ENCODE measurements at regions not wholly inside any gene's neighbourhood (a gene's known extent, or its start where the extent isn't known, plus 50 kb on each side); places are given as distances from the start of the nearest gene placed in this dataset.

DNA sequence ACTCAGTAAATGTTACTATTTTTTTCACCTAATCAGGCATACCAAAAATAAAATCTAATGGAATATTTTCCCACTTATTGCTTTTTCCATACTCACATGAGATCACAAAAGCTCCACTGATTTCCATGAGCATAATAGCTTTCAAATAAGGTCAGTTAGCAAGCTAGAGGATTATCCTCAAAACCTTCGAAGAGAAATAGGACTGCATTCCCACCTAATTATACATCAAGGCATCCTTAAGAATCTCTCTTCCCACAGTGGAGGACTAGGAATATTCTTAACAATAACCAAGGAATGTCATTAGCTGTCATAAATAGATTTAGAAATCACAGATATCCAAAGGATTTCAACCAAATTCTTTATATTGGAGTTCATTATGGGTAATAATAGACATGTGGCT is 127.9 kb upstream of the STT3B start:
- no peak for TF ChIP-seq CTCF (IDR thresholded peaks at IDR 0.05; ENCODE audit: extremely low read depth in 1 of 2, insufficient read depth in 1 of 2, low read depth in 1 of 2, low read length in 2 of 2)
- no peak for TF ChIP-seq FOS (IDR thresholded peaks at IDR 0.05; ENCODE audit: borderline replicate concordance, insufficient read depth, low read length)
- no peak for TF ChIP-seq POLR2AphosphoS5 (IDR thresholded peaks at IDR 0.05; ENCODE audit: insufficient read depth, low read depth, low read length)
- no peak for TF ChIP-seq MYC (IDR thresholded peaks at IDR 0.05; ENCODE audit: low read depth, low read length)
- no peak for TF ChIP-seq MAX (IDR thresholded peaks at IDR 0.05; ENCODE audit: insufficient read depth, insufficient read length)
- no peak for TF ChIP-seq JUN (IDR thresholded peaks at IDR 0.05; ENCODE audit: borderline replicate concordance, insufficient read depth, insufficient read length, low read depth)
- TF ChIP-seq POLR2A (IDR thresholded peaks at IDR 0.05; ENCODE audit: low read depth, low read length), result no peak
- TF ChIP-seq GATA2 (IDR thresholded peaks at IDR 0.05; ENCODE audit: insufficient read depth, insufficient read length, low read depth, low read length), result no peak
- TF ChIP-seq EZH2 (IDR thresholded peaks at IDR 0.05; ENCODE audit: borderline replicate concordance, low read depth, low read length, severe bottlenecking), result no peak
- no peak for DNase-seq (ENCODE audit: low read depth, low spot score)
- Histone ChIP-seq H3K36me3 (ENCODE audit: control insufficient read depth in 2 of 2, extremely low read depth in 1 of 2, insufficient read depth in 2 of 2, low read length in 2 of 2) (no peaks in the 10 kb centered on the region), H3K9me1 (replicated peaks; ENCODE audit: control insufficient read depth, extremely low read depth, insufficient read depth, low read length) (no peaks in the 10 kb centered on the region), H3K9ac (replicated peaks; ENCODE audit: extremely low read depth, insufficient read depth, low read length) (no peak overlapping the region), H2AFZ (ENCODE audit: low read depth, low read length) (no peak overlapping the region), H3K9me3 (replicated peaks; ENCODE audit: control insufficient read depth, insufficient read depth, low read length) (no peaks in the 10 kb centered on the region), H3K4me1 (ENCODE audit: control insufficient read depth, extremely low read depth, insufficient read depth, low read length) (no peaks in the 10 kb centered on the region), H3K79me2 (ENCODE audit: control insufficient read depth, insufficient read depth, low read length) (no peaks in the 10 kb centered on the region), H3K27me3 (ENCODE audit: control insufficient read depth in 2 of 2, insufficient read depth in 2 of 2, low read length in 2 of 2) (peaks cover 4 to 5% of the 10 kb centered on the region in 2 experiments), H3K4me3 (replicated peaks in 1 of 3; ENCODE audit: insufficient read depth in 1 of 3, low read depth in 1 of 3, low read length in 3 of 3) (no peak overlapping the region), H3K4me2 (ENCODE audit: insufficient read depth, low read length) (no peak overlapping the region), H3K27ac (ENCODE audit: insufficient read depth, low read depth, low read length) (no peak overlapping the region), H4K20me1 (replicated peaks; ENCODE audit: control insufficient read depth, extremely low read depth, insufficient read depth, low read length) (no peaks in the 10 kb centered on the region)
- no TSS peak for BruUV-seq (replicated peaks)
- intact Hi-C loops (cut with micrococcal nuclease), result no loop called here
- no peak for FAIRE-seq
- ChIA-PET CTCF (interaction anchor here (1.2 kb wide), 1 partner anchor 8 kb away, joined by 3 read pairs; no protein-coding TSS in a partner anchor), POLR2A (no interaction called here)
- dilution Hi-C loops (cut with MboI; ENCODE audit: extremely low pct_ligation_motif_present, low sequenced_read_pairs), result no loop called here

Measured in endothelial cell of umbilical vein (primary cell).